ENCODE measurements at regions not wholly inside any gene's neighbourhood (a gene's known extent, or its start where the extent isn't known, plus 50 kb on each side); places are given as distances from the start of the nearest gene placed in this dataset.

- H3K79me2 ChIP-seq (ENCODE audit: insufficient read depth, low read length) = no peaks in the 10 kb centered on the region
- no peak overlapping the region for H3K27ac ChIP-seq (ENCODE audit: low read depth, low read length)
- no peaks in the 10 kb centered on the region for H3K36me3 ChIP-seq (ENCODE audit: low read length)
- no peaks in the 10 kb centered on the region for H3K27me3 ChIP-seq (ENCODE audit: low read length)
- no peak overlapping the region for H3K4me2 ChIP-seq (ENCODE audit: low read depth, low read length, poor library complexity, severe bottlenecking)
- H3F3A ChIP-seq (ENCODE audit: insufficient read depth) = no peaks in the 10 kb centered on the region
- H3K4me3 ChIP-seq (ENCODE audit: insufficient read depth, low read length, poor library complexity, severe bottlenecking) = no peak overlapping the region
- no peaks in the 10 kb centered on the region for H3K9me2 ChIP-seq (replicated peaks; ENCODE audit: insufficient read depth, low read length)
- H3K9ac ChIP-seq (ENCODE audit: low read length) = no peak overlapping the region
- H3K9me3 ChIP-seq (ENCODE audit: insufficient read depth, low read length) = no peaks in the 10 kb centered on the region
- TF ChIP-seq EZH2phosphoT487 (conservative IDR thresholded peaks at IDR 0.05; ENCODE audit: low read length) (no peak), CTCF (IDR thresholded peaks at IDR 0.05; ENCODE audit: insufficient read depth, low read length, poor library complexity, severe bottlenecking) (no peak)
- H4K20me1 ChIP-seq (ENCODE audit: low read depth, low read length) = no peaks in the 10 kb centered on the region
- no peak overlapping the region for H2AFZ ChIP-seq (ENCODE audit: low read depth, low read length, severe bottlenecking)
These were observed 105.0 kb upstream of the WWC1 start for GRCh38 chr5:168186289-168187074.

- H3K27me3 ChIP-seq (ENCODE audit: low read length) = no peaks in the 10 kb centered on the region
- no peaks in the 10 kb centered on the region for H3K9me3 ChIP-seq (ENCODE audit: insufficient read depth, low read length)
- no peak overlapping the region for H3K27ac ChIP-seq (ENCODE audit: low read depth, low read length)
- no peaks in the 10 kb centered on the region for H3K79me2 ChIP-seq (ENCODE audit: insufficient read depth, low read length)
- no peaks in the 10 kb centered on the region for H3F3A ChIP-seq (ENCODE audit: insufficient read depth)
- no peaks in the 10 kb centered on the region for H3K9me2 ChIP-seq (replicated peaks; ENCODE audit: insufficient read depth, low read length)
- no peak overlapping the region for H3K4me2 ChIP-seq (ENCODE audit: low read depth, low read length, poor library complexity, severe bottlenecking)
- H3K9ac ChIP-seq (ENCODE audit: low read length) = no peak overlapping the region
- H4K20me1 ChIP-seq (ENCODE audit: low read depth, low read length) = no peaks in the 10 kb centered on the region
- no peak for TF ChIP-seq CTCF (IDR thresholded peaks at IDR 0.05; ENCODE audit: insufficient read depth, low read length, poor library complexity, severe bottlenecking)
- H2AFZ ChIP-seq (ENCODE audit: low read depth, low read length, severe bottlenecking) = no peak overlapping the region
- H3K36me3 ChIP-seq (ENCODE audit: low read length) = no peaks in the 10 kb centered on the region
- H3K4me3 ChIP-seq (ENCODE audit: insufficient read depth, low read length, poor library complexity, severe bottlenecking) = no peak overlapping the region
These were observed 103.8 kb upstream of the WWC1 start for GRCh38 chr5:168187614-168188013.

- Histone ChIP-seq H3K9me2 (replicated peaks; ENCODE audit: insufficient read depth, low read length) (no peaks in the 10 kb centered on the region), H3F3A (ENCODE audit: insufficient read depth) (no peaks in the 10 kb centered on the region), H3K27me3 (ENCODE audit: low read length) (no peaks in the 10 kb centered on the region), H3K4me3 (ENCODE audit: insufficient read depth, low read length, poor library complexity, severe bottlenecking) (no peak overlapping the region), H3K79me2 (ENCODE audit: insufficient read depth, low read length) (no peaks in the 10 kb centered on the region), H3K9me3 (ENCODE audit: insufficient read depth, low read length) (no peaks in the 10 kb centered on the region), H3K4me2 (ENCODE audit: low read depth, low read length, poor library complexity, severe bottlenecking) (no peak overlapping the region), H3K36me3 (ENCODE audit: low read length) (no peaks in the 10 kb centered on the region), H3K9ac (ENCODE audit: low read length) (no peak overlapping the region), H3K27ac (ENCODE audit: low read depth, low read length) (no peak overlapping the region), H2AFZ (ENCODE audit: low read depth, low read length, severe bottlenecking) (no peak overlapping the region), H4K20me1 (ENCODE audit: low read depth, low read length) (no peaks in the 10 kb centered on the region)
- TF ChIP-seq CTCF (IDR thresholded peaks at IDR 0.05; ENCODE audit: insufficient read depth, low read length, poor library complexity, severe bottlenecking) = no peak
- TF ChIP-seq EZH2phosphoT487 (conservative IDR thresholded peaks at IDR 0.05; ENCODE audit: low read length) = no peak
These were observed 103.3 kb upstream of the WWC1 start for GRCh38 chr5:168188182-168188581.

Measured in SU-DHL-6 (cell line).